ENCODE measurements at regions not wholly inside any gene's neighbourhood (a gene's known extent, or its start where the extent isn't known, plus 50 kb on each side); places are given as distances from the start of the nearest gene placed in this dataset.

DNA sequence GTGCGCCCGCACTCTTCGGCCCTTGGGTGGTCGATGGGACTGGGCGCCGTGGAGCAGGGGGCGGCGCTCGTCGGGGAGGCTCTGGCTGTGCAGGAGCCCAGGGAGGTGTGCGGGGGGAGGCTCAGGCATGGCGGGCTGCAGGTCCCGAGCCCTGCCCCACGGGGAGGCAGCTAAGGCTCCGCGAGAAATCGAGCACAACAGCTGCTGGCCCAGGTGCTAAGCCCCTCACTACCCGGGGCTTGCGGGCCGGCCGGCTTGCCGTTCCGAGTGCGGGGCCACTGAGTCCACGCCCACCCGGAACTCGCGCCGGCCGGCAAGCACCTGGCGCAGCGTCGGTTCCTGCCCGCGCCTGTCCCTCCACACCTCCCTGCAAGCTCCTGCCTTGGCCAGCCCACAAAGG lies 462.3 kb upstream of the JARID2 start:
- intact Hi-C loops (cut with DNase I) = no loop called here
- ATAC-seq (no peak), DNase-seq (no peak)
- TF ChIP-seq, protein P1, sequence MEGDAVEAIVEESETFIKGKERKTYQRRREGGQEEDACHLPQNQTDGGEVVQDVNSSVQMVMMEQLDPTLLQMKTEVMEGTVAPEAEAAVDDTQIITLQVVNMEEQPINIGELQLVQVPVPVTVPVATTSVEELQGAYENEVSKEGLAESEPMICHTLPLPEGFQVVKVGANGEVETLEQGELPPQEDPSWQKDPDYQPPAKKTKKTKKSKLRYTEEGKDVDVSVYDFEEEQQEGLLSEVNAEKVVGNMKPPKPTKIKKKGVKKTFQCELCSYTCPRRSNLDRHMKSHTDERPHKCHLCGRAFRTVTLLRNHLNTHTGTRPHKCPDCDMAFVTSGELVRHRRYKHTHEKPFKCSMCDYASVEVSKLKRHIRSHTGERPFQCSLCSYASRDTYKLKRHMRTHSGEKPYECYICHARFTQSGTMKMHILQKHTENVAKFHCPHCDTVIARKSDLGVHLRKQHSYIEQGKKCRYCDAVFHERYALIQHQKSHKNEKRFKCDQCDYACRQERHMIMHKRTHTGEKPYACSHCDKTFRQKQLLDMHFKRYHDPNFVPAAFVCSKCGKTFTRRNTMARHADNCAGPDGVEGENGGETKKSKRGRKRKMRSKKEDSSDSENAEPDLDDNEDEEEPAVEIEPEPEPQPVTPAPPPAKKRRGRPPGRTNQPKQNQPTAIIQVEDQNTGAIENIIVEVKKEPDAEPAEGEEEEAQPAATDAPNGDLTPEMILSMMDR (IDR thresholded peaks at IDR 0.05) = no peak
- 93 to 95% (median 94%) methylated on average over 31 to 35 of the region's 35 CpGs for WGBS, 3 donors
- Histone ChIP-seq H3K9me3 (no peaks in the 10 kb centered on the region), H3K27me3 (ENCODE audit: insufficient read depth in 3 of 3, low read length in 2 of 3) (no peaks in the 10 kb centered on the region), H3K4me3 (no peak overlapping the region), H3K27ac (no peak overlapping the region), H3K4me1 (no peaks in the 10 kb centered on the region), H3K36me3 (ENCODE audit: insufficient read depth in 1 of 2, low read depth in 1 of 2) (no peaks in the 10 kb centered on the region)

DNA sequence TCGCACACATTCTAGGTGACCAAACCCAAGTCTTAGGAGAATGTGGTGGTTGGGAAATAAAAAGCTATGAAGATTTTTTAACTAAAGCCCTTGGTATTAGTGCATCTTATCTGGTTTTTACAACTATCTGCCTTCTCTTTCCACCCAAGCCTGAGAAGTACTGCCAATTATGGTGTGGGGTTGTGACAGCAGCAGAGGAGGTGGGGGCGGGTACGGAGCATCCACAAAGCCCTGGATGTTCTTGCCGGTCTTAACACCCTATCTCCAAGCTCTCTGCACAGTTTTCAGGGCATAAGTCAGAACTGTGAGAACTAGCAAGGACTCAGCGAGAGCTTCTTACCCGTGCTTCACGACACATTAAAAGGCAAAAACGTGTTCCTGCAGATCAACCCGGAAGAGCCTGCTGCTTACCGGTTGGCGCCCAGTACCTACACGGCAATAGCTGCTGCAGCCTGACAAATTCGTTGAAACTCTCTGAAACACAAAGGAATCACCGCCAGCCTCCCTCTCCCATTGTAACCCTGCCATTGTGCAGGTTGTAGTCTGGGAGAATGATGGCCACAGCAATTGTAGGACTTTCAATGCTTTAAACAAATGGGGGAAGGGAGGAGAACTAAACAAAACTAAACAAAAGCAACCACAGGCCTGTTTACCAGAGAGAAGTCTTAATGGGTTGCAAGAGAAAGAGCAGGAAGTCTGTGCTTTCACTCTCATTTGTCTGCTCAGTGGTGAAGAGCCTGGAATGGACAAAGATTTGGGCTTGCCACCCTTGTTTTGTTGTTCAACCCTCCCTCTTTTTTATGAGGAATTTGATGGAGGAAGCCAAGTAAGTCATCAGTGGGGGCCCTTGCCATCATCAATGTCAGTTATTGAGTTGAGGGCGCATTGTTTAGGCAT lies 461.0 kb upstream of the JARID2 start:
- WGBS, 3 donors = 71 to 77% (median 74%) methylated on average over 15 of the region's 15 CpGs
- TF ChIP-seq, protein P1 (IDR thresholded peaks at IDR 0.05) = no peak
- no peaks in the 10 kb centered on the region for H3K27me3 ChIP-seq (ENCODE audit: insufficient read depth in 3 of 3, low read length in 2 of 3)
- intact Hi-C loops (cut with DNase I) = no loop called here
- DNase-seq (no peak), ATAC-seq (no peak)
- H3K4me1 ChIP-seq = no peaks in the 10 kb centered on the region
- H3K36me3 ChIP-seq (ENCODE audit: insufficient read depth in 1 of 2, low read depth in 1 of 2) = no peaks in the 10 kb centered on the region
- H3K4me3 ChIP-seq = no peak overlapping the region
- no peak overlapping the region for H3K27ac ChIP-seq
- no peaks in the 10 kb centered on the region for H3K9me3 ChIP-seq

DNA sequence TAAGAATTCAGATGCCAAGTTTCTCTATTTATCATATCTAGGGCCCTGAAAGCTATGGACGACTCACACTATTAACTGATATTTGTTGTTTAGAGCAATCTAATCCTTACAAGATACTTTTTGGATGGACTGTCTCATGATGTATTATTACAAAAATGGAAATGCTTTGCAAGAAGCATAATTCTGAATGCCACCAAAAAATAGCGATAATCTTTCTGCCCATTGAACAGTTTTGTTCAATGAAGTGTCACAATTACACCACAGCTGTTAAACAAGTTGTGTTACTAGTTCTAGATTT lies 460.4 kb upstream of the JARID2 start:
- Histone ChIP-seq H3K4me1 (no peaks in the 10 kb centered on the region), H3K4me3 (no peak overlapping the region), H3K9me3 (no peaks in the 10 kb centered on the region), H3K36me3 (ENCODE audit: insufficient read depth in 1 of 2, low read depth in 1 of 2) (no peaks in the 10 kb centered on the region), H3K27ac (no peak overlapping the region), H3K27me3 (ENCODE audit: insufficient read depth in 3 of 3, low read length in 2 of 3) (no peaks in the 10 kb centered on the region)
- ATAC-seq = no peak
- TF ChIP-seq, protein P1 (IDR thresholded peaks at IDR 0.05) = no peak
- intact Hi-C loops (cut with DNase I) = no loop called here
- no peak for DNase-seq
- whole genome bisulfite sequencing, 3 donors = 88 to 95% (median 89%) methylated on average over 2 of the region's 2 CpGs

DNA sequence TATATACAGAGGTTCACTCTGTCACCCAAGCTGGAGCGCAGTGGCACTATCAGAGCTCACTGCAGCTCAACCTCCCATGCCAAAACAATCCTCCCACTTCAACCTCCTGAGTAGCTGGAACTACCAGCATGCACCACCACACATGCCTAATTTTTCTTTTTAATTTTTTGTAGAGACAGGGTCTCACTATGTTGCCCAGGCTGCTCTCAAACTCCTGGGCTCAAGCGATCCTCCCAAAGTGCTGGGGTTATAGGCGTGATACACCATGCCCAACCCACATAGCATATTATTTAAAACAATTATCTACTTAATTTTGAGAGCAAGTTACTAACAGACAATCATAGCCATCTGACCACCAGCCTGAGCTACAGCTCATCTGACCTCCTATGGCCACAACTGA lies 459.9 kb upstream of the JARID2 start:
- 98 to 100% (median 99%) methylated on average over 3 of the region's 3 CpGs for WGBS, 3 donors
- DNase-seq = no peak
- no peak overlapping the region for H3K27ac ChIP-seq

More for the DNA sequence above, 459.9 kb upstream of the JARID2 start:
- no peak for ATAC-seq
- Histone ChIP-seq H3K27me3 (ENCODE audit: insufficient read depth in 3 of 3, low read length in 2 of 3) (no peaks in the 10 kb centered on the region), H3K36me3 (ENCODE audit: insufficient read depth in 1 of 2, low read depth in 1 of 2) (no peaks in the 10 kb centered on the region), H3K4me3 (no peak overlapping the region), H3K9me3 (no peaks in the 10 kb centered on the region), H3K4me1 (no peaks in the 10 kb centered on the region)
- intact Hi-C loops (cut with DNase I) = no loop called here
- TF ChIP-seq, protein P1 (IDR thresholded peaks at IDR 0.05) = no peak
